GM19023 (cell line): ENCODE measurements at regions not wholly inside any gene's neighbourhood (a gene's known extent, or its start where the extent isn't known, plus 50 kb on each side); places are given as distances from the start of the nearest gene placed in this dataset.

Source experiments
- ATAC-seq: cut with Tn5 transposase; IDR thresholded peaks from one replicate; pipeline ENCODE4 v1.9.1; 2021; ENCODE audit warnings: mild to moderate bottlenecking, moderate library complexity; ENCODE audit not compliant: unreplicated experiment

- ATAC-seq: no peak
Observed at GRCh38 chr15:47570881-47571640, 146.2 kb upstream of the SEMA6D start.

- ATAC-seq: no peak
Observed at GRCh38 chr15:47573673-47574072, 143.6 kb upstream of the SEMA6D start.

DNA sequence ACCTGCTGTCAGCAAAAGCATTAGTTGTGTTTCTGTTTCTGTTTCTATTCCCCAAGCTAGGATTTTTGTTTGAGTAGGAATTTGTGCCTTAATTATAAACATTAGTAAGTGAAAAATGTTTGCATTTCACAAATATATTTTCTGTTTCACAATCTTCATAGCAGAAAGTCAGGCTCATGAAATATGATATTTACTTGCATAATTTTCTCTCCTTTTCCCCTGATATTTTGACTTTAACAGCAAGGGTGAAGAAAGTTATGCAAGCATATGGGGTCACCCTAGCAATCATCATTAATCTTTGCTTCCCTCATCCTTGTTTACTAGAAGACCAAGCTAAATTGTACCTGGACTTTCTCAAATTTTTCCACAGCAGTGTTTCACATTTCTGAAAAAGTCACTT is 140.3 kb upstream of the SEMA6D start:
- ATAC-seq: no peak

DNA sequence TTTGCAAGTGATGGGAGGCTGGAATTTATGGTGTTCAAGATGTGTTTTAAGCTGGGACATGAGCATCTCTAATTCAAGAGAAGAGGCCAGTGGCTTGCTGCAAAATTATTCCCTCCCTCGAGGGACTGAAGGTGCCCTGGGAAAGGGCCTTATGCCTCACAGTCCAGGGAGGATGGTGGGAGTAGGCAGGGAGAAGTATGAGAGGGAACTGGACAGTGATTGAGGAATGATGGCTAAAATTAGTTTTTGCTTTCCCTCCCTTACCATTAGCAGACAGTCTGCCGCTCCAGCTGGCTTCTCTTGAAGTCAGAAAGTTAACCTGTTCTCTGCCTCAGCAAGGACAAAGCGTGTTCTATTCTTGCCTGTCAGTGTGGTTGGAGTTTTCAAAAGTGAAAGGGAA is 139.8 kb upstream of the SEMA6D start:
- no peak for ATAC-seq

GRCh38 chr15:47582233-47582632 is 135.1 kb upstream of the SEMA6D start:
- ATAC-seq: no peak

GRCh38 chr15:47584316-47584715 is 133.0 kb upstream of the SEMA6D start:
- no peak for ATAC-seq

DNA sequence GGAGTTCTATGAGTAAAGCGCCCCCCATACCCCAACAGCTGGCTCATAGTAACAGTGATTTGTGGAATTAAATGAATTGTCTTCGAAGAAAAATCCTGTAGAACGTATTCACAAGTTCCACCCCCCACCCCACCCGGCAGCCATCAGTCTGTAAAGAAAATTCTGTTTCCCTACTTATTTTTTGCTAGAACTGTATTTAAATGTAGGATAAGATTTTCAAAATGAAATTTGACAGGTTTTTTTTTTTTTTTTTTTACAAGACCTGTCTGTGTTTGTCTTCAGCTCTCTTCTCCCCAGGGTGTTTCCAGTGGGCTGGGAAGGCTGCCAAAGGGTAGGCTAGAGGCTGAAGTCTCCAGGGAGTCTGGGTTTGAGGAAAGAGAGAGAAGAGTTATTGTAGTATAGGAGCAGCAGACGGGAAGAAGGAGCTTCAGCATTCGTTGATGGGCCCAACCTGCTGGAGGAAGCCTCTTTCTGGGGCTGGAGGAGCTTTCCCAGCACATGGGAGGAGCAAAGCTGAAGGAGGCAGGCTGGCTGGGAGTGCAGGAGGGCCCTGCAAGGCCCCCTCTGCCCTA is 130.6 kb upstream of the SEMA6D start:
- no peak for ATAC-seq

DNA sequence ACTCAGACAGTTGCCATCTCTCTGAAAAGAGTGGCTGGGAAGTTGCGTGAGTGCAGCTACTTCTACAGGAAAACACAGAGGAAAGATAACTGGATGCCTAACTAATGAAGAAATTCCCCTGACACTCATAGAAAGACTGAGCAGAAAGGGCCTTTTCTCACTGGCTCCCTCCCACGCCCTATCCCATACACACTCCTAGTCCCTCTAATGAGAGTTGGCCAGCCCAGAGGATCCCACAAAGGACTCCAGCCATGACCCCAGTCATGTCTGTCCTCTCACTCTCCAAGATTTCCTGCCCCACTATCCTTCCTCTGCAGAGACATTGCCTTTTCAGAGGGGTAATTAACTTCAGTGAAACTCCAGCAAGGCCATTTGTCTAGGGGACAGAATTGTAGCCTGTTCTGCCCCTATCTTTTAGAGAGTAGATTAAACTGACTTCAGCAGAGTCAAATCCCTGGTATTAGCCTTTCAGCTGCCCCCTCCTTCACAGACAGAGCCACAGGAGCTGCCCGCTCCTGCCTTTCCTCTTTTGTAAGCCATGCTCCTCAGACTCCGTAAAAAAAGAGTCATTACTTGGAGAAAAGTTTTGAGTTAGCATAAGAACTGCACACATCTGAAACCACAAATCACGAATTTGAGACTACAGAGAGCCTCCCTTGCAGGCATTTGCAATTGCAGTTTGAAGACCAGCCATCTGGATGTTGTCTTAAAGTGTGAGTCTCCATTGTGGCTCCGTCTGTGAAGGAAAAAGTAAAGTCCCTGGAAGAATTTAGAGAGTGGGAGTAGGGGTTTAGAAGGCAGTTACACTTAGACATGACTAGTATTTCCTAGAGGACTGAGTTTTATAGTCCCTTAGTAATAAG is 129.1 kb upstream of the SEMA6D start:
- no peak for ATAC-seq

DNA sequence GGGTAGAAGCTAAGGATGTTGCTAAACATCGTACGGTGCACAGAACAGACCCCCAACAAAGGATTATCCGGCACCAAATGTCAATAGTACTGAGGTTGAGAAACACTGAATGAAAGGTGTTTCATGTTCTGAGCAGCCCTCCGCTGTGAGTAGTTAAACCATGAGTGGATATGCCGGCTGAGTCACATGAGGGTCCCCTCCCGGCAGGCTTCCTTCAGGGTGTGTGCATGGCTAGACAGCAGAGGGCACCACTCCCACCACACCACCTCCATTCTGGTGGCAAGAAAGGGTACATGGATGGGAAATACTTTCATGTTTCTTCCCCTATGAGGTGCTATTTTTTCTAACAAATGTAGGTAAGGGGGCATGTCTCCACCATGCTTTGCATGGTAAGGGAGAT is 128.3 kb upstream of the SEMA6D start:
- no peak for ATAC-seq

DNA sequence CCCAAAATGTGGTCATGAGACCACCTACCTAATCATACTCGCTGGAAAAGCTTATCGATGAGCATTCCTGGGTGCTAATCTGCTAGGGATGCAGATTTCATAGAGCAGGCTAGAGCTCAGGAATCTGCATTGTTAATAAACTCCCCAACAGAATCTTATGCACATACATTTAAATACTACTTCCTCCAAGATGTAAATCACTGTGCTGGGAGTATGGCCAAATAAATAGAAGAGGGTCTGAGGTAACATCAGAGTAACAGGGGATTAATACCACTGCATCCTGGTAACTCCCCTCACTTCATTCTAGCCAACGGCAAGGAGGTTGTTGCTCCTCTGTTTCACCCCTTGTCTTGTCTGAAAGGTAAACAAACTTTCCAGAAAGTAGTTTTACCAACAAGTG is 118.3 kb upstream of the SEMA6D start:
- ATAC-seq: no peak

DNA sequence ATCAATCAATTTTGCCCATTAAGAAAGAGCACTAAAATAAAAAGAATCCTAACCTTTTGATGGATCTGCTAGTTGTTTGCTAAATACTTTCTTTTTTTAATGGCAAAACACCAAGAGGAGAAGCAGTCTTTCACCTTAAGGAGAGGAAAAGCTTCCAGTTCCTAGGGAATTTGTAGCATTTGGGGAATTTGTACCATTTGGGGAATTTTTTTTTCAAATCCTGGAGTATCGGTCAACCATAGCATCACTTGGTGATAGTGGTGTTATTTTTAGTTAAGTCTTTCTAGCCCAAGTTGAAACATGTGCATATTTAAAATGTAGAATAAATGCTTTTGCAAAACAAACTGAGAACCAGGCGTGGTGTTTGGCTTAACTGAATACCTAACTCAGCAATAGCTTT is 117.5 kb upstream of the SEMA6D start:
- ATAC-seq: no peak

- ATAC-seq: no peak
Observed at GRCh38 chr15:47602121-47602520, 115.2 kb upstream of the SEMA6D start.

- ATAC-seq: no peak
Observed at GRCh38 chr15:47603026-47603425, 114.3 kb upstream of the SEMA6D start.

- ATAC-seq: no peak
Observed at GRCh38 chr15:47607695-47608094, 109.6 kb upstream of the SEMA6D start.

DNA sequence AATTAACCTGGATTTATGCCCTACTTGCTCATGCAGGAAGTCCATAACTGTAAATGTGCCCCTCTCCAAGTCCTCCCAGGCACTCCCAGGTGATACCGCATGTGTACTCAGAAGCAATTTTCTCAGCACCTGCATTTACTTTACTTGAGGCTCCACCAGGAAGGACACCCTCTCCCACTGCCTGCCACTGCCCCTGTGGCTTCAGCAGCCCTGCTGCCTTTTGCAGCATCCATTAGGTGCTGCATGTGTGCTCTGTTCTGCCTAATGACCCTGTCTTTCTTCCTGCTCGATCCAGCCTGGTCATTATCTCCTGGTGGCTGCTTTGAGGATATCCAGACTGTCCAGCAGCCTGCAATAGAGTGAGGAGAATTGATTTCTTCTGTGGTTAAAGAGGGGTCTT is 107.6 kb upstream of the SEMA6D start:
- no peak for ATAC-seq

DNA sequence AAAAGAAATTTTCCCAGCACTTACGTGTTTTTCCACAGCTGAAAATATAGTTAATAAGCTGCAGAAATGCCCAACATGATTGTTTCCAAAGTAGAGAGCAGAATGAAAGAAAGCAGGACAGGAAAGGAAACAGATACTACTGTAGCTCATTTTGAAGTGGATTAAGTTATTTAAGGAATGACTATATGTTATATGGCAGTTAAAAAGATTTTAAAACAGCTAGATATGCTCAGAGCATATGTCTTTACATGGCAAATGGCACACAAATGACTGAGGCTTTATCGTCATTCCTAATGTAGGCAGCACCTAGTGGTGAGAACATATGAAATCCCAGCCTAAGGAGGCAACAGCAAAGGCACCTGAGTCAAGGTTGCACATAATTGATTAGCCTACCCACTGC is 106.6 kb upstream of the SEMA6D start:
- no peak for ATAC-seq

GRCh38 chr15:47614360-47615011 is 102.8 kb upstream of the SEMA6D start:
- ATAC-seq: no peak

GRCh38 chr15:47616876-47617275 is 100.4 kb upstream of the SEMA6D start:
- ATAC-seq: no peak

GRCh38 chr15:47618241-47618640 is 99.1 kb upstream of the SEMA6D start:
- ATAC-seq: no peak

DNA sequence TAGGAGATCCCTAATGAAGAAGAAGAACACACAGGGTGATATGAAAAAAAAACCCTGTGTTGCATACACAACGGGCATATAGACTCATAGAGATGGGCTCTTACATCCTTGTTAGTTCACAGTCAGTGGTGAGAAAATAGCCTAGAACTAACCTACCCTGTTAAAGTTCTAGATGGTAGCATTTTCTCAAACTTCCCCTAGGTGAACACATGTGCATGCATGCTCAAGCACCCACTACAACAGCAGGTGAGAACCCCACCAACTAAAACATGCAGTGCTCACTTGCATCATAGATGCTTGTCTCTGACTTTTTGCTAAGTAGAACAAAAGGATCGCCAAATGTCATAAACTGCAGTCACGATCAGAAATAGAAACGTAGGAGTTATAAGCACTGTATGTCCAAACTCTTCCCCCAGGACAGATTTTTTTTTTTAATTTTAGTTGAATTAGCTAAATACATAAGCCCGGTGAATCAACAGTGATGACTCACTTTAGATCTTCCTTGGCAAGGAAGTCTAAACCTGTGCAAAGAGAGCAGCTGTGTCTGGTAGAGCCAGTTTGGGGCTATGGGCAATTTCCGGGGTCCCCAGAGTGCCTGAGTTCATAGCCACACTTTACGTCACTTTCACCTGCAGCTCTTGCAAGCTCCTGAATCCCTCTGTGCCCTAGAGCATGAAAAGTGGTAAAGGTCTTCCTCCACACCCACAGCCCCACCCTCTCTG is 96.2 kb upstream of the SEMA6D start:
- ATAC-seq: no peak

GRCh38 chr15:47622055-47622454 is 95.2 kb upstream of the SEMA6D start:
- ATAC-seq: no peak
